NCI-H2196 (cell line): ENCODE measurements at regions not wholly inside any gene's neighbourhood (a gene's known extent, or its start where the extent isn't known, plus 50 kb on each side); places are given as distances from the start of the nearest gene placed in this dataset.
"Not testable (repeated sequence)": the region's sequence is repeated elsewhere in the genome, so short reads cannot be mapped to it uniquely, and the experiment has no call there.

Experiments
- DNase-seq: peaks from one replicate; lab custom pipeline; 2025; ENCODE audit not compliant: unreplicated experiment; lab: John Stamatoyannopoulos, UW

GRCh38 chr15:81939604-81940440 lies 106.0 kb downstream of the MEX3B start:
- DNase-seq: no peak

GRCh38 chr15:81937189-81937588 lies 108.6 kb downstream of the MEX3B start:
- DNase-seq: no peak

GRCh38 chr15:81930582-81931369 lies 115.0 kb downstream of the MEX3B start:
- no peak for DNase-seq

- DNase-seq: no peak
These were observed 116.3 kb downstream of the MEX3B start for GRCh38 chr15:81929557-81929956.

- no peak for DNase-seq
These were observed 118.8 kb downstream of the MEX3B start for GRCh38 chr15:81926981-81927380.

GRCh38 chr15:81924729-81925128 lies 121.1 kb downstream of the MEX3B start:
- no peak for DNase-seq

GRCh38 chr15:81923561-81924350 lies 122.1 kb downstream of the MEX3B start:
- DNase-seq: no peak

- DNase-seq: no peak
These were observed 123.7 kb downstream of the MEX3B start for GRCh38 chr15:81922143-81922542.

GRCh38 chr15:81921163-81921562 lies 124.7 kb downstream of the MEX3B start:
- DNase-seq: no peak

GRCh38 chr15:81918767-81919166 lies 127.1 kb downstream of the MEX3B start:
- DNase-seq: not testable (repeated sequence)

- no peak for DNase-seq
These were observed 129.4 kb downstream of the MEX3B start for GRCh38 chr15:81916451-81916850.

GRCh38 chr15:81915990-81916389 lies 129.8 kb downstream of the MEX3B start:
- no peak for DNase-seq

GRCh38 chr15:81914734-81915256 lies 131.0 kb downstream of the MEX3B start:
- peak; percentile 35 for DNase-seq

- DNase-seq: no peak
These were observed 131.5 kb downstream of the MEX3B start for GRCh38 chr15:81914333-81914732.

GRCh38 chr15:81911022-81911971 lies 134.5 kb downstream of the MEX3B start:
- no peak for DNase-seq

GRCh38 chr15:81910355-81911021 lies 135.3 kb downstream of the MEX3B start:
- no peak for DNase-seq

GRCh38 chr15:81909011-81909358 lies 136.8 kb downstream of the MEX3B start:
- no peak for DNase-seq

GRCh38 chr15:81908111-81908510 lies 137.7 kb downstream of the MEX3B start:
- DNase-seq: no peak

GRCh38 chr15:81907521-81907920 lies 138.3 kb downstream of the MEX3B start:
- no peak for DNase-seq

GRCh38 chr15:81905889-81906288 lies 139.9 kb downstream of the MEX3B start:
- no peak for DNase-seq
